ENCODE measurements at regions not wholly inside any gene's neighbourhood (a gene's known extent, or its start where the extent isn't known, plus 50 kb on each side); places are given as distances from the start of the nearest gene placed in this dataset.

GRCh38 chr4:77449171-77449570 is 156.4 kb upstream of the CXCL13 start:
- DNase-seq (ENCODE audit: low read depth, low spot score) = no peak
- no peaks in the 10 kb centered on the region for H3K79me2 ChIP-seq (ENCODE audit: control insufficient read depth, insufficient read depth, low read length)
- FAIRE-seq = no peak
- ChIA-PET CTCF (interaction anchor here (1.0 kb wide), 1 partner anchor 17 kb away, joined by 3 read pairs; no protein-coding TSS in a partner anchor), POLR2A (no interaction called here), SMC1A (ENCODE audit: uncharacterized antibody, unreplicated experiment) (interaction anchor here (0.7 kb wide), 1 partner anchor 17 kb away, joined by 3 read pairs; no protein-coding TSS in a partner anchor), RAD21 (ENCODE audit: unreplicated experiment) (no interaction called here)
- no peak overlapping the region for H3K4me2 ChIP-seq (ENCODE audit: control insufficient read depth, insufficient read depth)
- H3K4me1 ChIP-seq (ENCODE audit: control insufficient read depth, insufficient read depth, low read length) = no peaks in the 10 kb centered on the region
- H3K27ac ChIP-seq (ENCODE audit: control insufficient read depth, insufficient read depth) = no peak overlapping the region
- no TSS peak for BruUV-seq (replicated peaks)
- intact Hi-C loops (cut with micrococcal nuclease; ENCODE audit: unreplicated experiment) (no loop called here), in situ Hi-C loops (cut with MboI) (no loop called here)
- H3K9ac ChIP-seq (ENCODE audit: control insufficient read depth, insufficient read depth, low read length) = no peak overlapping the region
- WGBS (ENCODE audit: insufficient coverage, insufficient replicate concordance, low lambda C conversion rate, missing lambda C conversion rate) = 0% methylated on average over 2 of the region's 2 CpGs
- H2AFZ ChIP-seq (ENCODE audit: control insufficient read depth, low read depth, low read length) = no peak overlapping the region
- no peaks in the 10 kb centered on the region for H3K36me3 ChIP-seq (ENCODE audit: control insufficient read depth in 2 of 2, insufficient read depth in 2 of 2, low read length in 1 of 2)
- H3K4me3 ChIP-seq = no peak overlapping the region
- no peaks in the 10 kb centered on the region for H3K9me3 ChIP-seq (replicated peaks; ENCODE audit: control insufficient read depth, insufficient read depth, low read length)
- ATAC-seq = no peak
- H4K20me1 ChIP-seq (ENCODE audit: control insufficient read depth, insufficient read depth) = no peaks in the 10 kb centered on the region
- no peaks in the 10 kb centered on the region; a peak in 1 of 4 replicates for H3K27me3 ChIP-seq (replicated peaks in 1 of 2; ENCODE audit: control insufficient read depth in 2 of 2, insufficient read depth in 2 of 2, low read length in 1 of 2)
- TF ChIP-seq MTA3 (IDR thresholded peaks at IDR 0.05; ENCODE audit: borderline replicate concordance, low read length) (no peak), CHD2 (IDR thresholded peaks at IDR 0.05; ENCODE audit: borderline replicate concordance, low read depth, low read length) (no peak), LARP7 (IDR thresholded peaks at IDR 0.05) (no peak), CHD1 (IDR thresholded peaks at IDR 0.05; ENCODE audit: low read depth, low read length) (no peak), ZBTB4 (CRISPR knock-in tag; IDR thresholded peaks at IDR 0.05) (no peak), BACH1 (IDR thresholded peaks at IDR 0.05; ENCODE audit: borderline replicate concordance) (no peak), TCF7 (IDR thresholded peaks at IDR 0.05; ENCODE audit: borderline replicate concordance) (no peak), NBN (IDR thresholded peaks at IDR 0.05) (no peak), BCL11A (IDR thresholded peaks at IDR 0.05; ENCODE audit: low read depth, low read length) (no peak), NR2C2 (IDR thresholded peaks at IDR 0.05; ENCODE audit: borderline replicate concordance, control insufficient read depth, insufficient read length, low read depth) (no peak), ATF2 (IDR thresholded peaks at IDR 0.05; ENCODE audit: low read length) (no peak), ZNF24 (IDR thresholded peaks at IDR 0.05) (no peak), STAT3 (IDR thresholded peaks at IDR 0.05; ENCODE audit: low read depth, low read length) (no peak)
- TF ChIP-seq, protein P1, sequence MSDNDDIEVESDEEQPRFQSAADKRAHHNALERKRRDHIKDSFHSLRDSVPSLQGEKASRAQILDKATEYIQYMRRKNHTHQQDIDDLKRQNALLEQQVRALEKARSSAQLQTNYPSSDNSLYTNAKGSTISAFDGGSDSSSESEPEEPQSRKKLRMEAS (IDR thresholded peaks at IDR 0.05; ENCODE audit: low read depth, low read length) = no peak
- TF ChIP-seq, protein P2, sequence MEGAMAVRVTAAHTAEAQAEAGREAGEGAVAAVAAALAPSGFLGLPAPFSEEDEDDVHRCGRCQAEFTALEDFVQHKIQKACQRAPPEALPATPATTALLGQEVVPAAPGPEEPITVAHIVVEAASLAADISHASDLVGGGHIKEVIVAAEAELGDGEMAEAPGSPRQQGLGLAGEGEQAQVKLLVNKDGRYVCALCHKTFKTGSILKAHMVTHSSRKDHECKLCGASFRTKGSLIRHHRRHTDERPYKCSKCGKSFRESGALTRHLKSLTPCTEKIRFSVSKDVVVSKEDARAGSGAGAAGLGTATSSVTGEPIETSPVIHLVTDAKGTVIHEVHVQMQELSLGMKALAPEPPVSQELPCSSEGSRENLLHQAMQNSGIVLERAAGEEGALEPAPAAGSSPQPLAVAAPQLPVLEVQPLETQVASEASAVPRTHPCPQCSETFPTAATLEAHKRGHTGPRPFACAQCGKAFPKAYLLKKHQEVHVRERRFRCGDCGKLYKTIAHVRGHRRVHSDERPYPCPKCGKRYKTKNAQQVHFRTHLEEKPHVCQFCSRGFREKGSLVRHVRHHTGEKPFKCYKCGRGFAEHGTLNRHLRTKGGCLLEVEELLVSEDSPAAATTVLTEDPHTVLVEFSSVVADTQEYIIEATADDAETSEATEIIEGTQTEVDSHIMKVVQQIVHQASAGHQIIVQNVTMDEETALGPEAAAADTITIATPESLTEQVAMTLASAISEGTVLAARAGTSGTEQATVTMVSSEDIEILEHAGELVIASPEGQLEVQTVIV (IDR thresholded peaks at IDR 0.05; ENCODE audit: borderline replicate concordance, partially characterized antibody) = no peak

All from GM12878 (cell line).